Glomerular visceral epithelial cell (primary cell): ENCODE measurements at regions not wholly inside any gene's neighbourhood (a gene's known extent, or its start where the extent isn't known, plus 50 kb on each side); places are given as distances from the start of the nearest gene placed in this dataset.

Experiments used
- DNase-seq: peaks from one replicate; pipeline ENCODE4 v3.0.0-alpha.2; 2016; ENCODE audit errors: extremely low spot score

- DNase-seq, result no peak
These were observed 1507.6 kb downstream of the SLITRK1 start for GRCh38 chr13:82374719-82375118.

DNA sequence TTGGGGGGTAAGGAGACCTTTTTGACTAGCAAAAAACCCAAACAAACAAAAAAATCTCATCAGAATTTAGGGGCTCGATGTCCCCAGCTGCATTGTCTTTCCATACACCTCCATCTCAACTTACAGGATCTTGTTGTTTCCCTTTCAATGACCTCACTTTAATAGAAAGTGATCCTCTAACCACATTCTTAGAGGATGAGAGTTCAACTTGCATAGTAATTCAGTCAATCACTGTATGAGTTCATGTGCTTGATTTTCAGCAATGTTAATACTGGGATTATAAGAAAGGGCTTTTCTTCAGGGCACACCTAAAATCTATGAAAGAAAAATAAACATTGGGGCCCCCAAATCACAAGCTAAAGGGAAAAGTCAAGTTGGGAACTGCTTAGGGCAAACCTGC lies 1512.0 kb downstream of the SLITRK1 start:
- peak; percentile 24 for DNase-seq

DNA sequence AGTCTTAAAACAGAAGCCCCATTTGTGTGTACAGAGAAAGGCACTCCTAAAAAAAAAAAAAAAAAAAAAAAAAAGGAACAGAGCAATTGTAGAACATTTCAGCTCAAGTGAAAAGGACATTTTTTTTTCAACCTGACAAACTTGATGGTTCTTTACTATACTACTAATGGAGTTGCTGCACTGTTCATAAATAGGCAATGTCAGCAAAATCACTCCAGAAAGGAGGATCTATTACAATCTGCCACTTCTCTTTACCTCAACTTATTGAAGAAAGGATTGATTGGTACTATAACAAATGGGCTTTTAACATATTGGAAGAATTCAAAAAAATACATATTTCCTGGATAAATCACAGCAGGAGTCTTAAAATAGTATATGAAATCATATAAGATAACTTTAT lies 1517.7 kb downstream of the SLITRK1 start:
- no peak for DNase-seq

- no peak for DNase-seq
These were observed 1524.0 kb downstream of the SLITRK1 start for GRCh38 chr13:82358284-82358683.

DNA sequence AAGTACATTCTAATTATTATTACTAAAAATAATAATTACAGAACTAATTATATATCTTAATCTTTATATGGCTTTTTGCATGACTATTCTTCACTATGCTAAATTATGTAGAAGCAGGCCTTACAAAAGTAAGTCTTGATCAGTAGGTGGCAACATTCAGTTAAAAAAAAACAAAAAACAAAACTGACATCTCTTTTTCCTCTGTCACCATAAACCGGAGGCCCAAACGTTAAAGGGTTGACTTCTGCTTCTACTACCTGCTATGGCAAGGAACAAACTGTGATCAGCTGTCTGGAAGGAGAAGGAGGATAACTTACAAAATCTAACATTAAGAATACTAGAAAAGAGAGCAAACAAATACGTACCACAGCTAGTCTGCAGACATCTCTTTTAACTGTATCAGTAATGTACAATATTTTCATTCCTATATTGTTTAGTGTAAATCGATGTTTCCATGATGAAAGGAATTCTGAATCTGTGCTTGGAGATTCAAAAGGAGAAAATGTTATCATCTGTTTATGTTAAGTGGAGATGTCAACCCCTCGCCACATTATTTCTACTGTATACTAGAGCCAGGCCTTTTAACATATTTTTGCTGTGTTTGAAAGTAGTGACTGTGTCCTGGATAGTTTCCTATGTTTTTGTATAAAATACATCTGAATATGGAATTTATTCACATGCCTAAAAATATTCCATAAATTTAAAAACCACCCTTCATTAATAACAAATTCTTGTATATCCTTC lies 1525.4 kb downstream of the SLITRK1 start:
- DNase-seq, result no peak

DNA sequence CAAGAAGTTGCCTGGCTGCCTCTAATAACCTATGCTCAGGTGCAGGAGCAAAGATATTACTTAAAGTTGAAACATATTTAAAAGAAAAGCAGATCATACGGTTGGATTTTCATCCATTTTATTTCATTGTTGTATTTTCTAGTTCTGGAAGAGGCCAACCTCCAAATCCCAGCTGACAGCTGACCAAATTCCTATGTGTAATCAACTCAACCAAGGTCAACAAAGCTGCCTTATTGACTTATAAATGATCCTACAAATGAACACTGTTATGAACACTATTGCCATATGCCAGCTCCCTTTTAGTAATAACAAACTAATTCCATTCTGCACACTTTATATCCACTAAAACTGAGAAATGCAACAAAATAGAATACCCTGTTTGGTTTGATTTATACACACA lies 1537.4 kb downstream of the SLITRK1 start:
- DNase-seq, result no peak

- DNase-seq, result no peak
These were observed 1541.2 kb downstream of the SLITRK1 start for GRCh38 chr13:82341116-82341515.

DNA sequence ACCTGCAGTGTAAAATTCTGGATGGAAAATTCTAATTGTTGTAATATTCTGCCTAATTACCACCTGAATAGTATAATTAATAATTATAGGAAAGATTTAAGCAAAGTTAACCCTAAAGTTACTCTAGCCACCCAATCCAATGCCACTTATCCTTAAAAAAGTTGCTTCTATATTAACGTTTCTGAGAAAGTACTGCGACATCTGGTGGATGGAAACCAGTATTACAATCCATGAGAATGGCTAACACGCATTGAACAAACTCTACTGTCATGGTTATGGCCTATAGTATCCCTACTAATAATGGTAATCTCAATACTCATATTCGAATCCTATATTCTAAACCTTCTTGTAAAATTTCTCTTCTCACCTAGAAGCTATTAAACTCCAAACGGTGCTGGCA lies 1551.8 kb downstream of the SLITRK1 start:
- no peak for DNase-seq

DNA sequence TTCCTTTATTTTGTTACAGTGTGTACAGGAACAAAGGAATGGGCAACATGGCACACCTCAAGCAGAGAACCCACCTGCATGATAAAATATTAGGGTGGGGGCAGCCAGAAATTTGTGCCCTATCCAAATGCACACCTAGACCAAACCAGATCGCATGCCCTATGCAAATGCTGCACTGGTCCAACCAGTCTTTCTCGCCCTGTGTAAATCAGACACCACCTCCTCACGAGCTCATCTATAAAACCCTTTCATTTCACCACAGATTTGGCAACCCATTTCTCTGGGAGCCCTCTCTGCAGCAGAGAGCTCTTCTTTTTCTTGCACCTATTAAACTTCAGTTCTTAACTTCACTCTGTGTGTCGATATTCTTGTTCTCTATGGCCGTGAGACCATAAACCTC lies 1559.2 kb downstream of the SLITRK1 start:
- no peak for DNase-seq

GRCh38 chr13:82305588-82305987 lies 1576.7 kb downstream of the SLITRK1 start:
- DNase-seq, result no peak

DNA sequence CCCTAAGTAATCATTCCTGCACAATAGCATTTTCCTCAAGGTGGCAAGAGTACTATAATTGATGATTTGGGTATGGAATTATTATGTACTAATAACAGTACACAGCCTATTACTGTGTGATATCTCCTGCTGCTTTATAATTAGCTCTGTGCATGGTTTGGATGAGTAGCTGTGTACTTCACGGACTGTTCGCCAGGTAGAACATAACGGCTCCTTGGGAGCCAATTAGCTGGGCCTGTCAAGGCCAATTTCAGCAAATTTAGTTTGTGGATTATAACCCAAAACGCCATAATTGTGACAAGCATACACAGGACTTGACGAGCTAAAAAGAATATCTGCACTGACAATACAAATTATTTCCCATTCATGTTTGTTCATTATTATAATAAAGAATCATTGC lies 1584.2 kb downstream of the SLITRK1 start:
- DNase-seq, result no peak

GRCh38 chr13:82294226-82294625 lies 1588.0 kb downstream of the SLITRK1 start:
- DNase-seq, result no peak

GRCh38 chr13:82292334-82292733 lies 1589.9 kb downstream of the SLITRK1 start:
- DNase-seq, result no peak

DNA sequence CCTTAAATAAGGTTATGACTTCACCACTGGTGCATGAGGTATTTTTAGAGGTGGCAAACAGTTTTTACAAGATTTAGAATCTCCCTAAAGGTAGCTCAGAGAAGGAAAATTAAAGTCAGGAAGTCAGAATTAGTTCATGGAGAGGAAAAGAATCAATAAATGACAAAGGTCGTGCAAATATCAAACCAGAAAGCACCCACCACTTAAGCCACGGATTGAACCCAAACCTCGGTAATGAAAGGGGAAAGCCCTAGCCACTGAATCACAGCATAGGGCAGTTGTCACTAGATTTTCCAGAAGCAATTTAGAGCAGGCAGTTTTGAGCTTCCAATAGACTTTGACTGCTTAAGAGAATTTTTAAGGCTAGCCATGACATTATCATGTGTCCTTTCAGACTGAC lies 1590.4 kb downstream of the SLITRK1 start:
- DNase-seq, result no peak

GRCh38 chr13:82275644-82276043 lies 1606.6 kb downstream of the SLITRK1 start:
- no peak for DNase-seq

- no peak for DNase-seq
These were observed 1623.0 kb downstream of the SLITRK1 start for GRCh38 chr13:82259284-82259683.

GRCh38 chr13:82257790-82258507 lies 1624.3 kb downstream of the SLITRK1 start:
- DNase-seq, result no peak

DNA sequence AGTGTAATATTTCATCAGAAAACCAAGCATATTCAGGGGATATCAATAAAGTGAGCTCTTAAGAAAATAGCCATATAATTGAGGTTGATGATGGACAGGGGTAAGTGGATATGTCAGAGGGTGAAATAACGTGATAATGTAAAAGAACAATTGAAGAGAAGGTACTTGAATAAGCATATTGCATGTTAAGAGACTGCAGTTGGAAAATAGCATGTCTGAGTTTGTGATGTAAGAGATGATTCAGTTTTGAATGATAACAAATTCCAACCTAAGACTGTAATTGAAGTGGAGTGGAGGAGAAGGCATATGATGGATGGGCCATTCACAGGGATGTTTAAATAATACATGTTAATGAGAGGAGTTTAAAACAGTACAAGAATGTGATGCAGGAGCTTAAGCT lies 1633.5 kb downstream of the SLITRK1 start:
- no peak for DNase-seq

DNA sequence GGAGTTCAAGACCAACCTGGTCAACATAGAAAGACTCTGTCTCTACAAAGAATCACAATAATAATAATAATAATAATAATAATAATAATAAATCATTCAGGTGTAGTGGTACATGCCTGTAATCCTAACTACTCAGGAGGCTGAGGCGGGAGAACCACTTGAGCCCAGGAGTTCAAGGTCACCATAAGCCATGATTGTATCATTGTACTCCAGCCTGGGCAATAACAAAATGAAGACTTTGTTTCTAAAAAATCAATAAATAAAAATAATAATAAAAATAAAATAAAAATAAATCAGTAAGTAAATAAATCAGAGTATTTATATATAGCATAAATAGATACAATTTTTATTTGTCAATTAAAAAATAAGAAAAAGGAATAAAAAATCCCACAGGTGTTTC lies 1636.4 kb downstream of the SLITRK1 start:
- no peak for DNase-seq

DNA sequence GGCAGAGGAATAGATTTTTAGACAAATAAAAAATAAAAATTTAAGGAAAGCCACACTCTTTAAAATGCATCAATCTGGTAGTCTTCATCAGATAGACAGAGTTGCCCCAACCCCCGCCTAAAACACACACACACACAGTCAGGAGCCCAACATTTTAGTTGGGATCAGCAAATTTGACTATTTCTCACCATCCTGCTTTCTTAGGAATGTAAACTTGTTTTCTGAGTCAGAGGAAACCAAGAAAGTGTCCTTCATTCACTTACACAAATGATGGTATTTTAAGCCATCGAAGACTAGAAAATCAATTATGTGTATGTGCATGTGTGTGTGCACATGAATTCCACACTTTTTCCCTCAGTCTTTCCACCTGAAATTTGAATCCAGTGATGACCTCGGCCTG lies 1657.5 kb downstream of the SLITRK1 start:
- DNase-seq, result no peak

DNA sequence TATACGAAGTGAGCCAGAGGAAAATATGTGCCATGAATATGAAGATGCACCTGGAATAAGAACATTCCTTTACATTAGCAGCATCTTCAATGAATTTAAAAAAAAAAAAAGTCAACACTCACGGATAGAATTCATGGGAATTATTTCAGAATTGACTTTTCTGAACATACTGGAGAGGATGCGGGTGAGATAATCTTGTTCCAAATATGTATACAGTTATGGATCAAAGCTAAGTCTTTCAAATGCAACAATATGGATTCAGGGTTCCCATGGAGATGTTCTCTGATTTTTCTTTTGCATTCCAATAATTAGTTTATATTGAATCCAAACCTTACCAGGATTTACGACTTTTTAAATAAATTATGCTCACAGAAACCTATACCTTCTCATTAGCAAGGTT lies 1660.7 kb downstream of the SLITRK1 start:
- no peak for DNase-seq

GRCh38 chr13:82220641-82221040 lies 1661.6 kb downstream of the SLITRK1 start:
- DNase-seq, result no peak

- DNase-seq, result no peak
These were observed 1666.1 kb downstream of the SLITRK1 start for GRCh38 chr13:82216165-82216564.

- no peak for DNase-seq
These were observed 1667.9 kb downstream of the SLITRK1 start for GRCh38 chr13:82214341-82214740.
